Upper lobe of left lung (tissue), 4 donors: ENCODE measurements at regions not wholly inside any gene's neighbourhood (a gene's known extent, or its start where the extent isn't known, plus 50 kb on each side); places are given as distances from the start of the nearest gene placed in this dataset.

Source experiments
- POLR2A ChIP-seq, 4 donors: fragments of 450-650 bp; IDR thresholded peaks; one replicate each; pipeline ENCODE4 v1.5.1; 2016 to 2017; ENCODE audit warnings: antibody characterized with exemption in 4 of 4, mild to moderate bottlenecking in 2 of 4
- TF ChIP-seq, protein P1 (sequence below), 6 experiments: fragments of 450-650 bp in 4 of 6; fragments of 200-600 bp in 2 of 6; sonication (generic) in 2 of 6; IDR thresholded peaks; one replicate each; pipeline ENCODE4 v1.5.1; 2016 to 2019; ENCODE audit warnings: antibody characterized with exemption in 6 of 6

DNA sequence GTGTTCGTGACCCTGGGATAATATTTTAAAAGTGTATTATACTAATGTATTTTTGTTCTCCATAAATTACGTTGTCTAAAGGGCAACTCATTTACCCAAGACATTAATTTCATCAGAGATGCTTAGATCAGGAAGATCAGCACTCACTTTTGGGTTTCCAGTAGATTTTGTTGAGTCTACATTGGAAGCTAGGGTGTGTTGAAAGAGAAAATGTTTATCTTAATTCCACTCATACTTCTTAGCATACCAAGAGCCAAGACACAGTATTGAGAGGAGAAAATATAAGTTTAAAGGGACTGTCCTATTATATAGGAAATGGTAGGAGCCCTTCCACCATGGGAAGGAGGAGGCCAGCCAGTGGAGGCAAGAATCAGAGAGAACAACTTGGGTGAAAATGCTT is 412.9 kb upstream of the RGMA start:
- TF ChIP-seq, protein P1, sequence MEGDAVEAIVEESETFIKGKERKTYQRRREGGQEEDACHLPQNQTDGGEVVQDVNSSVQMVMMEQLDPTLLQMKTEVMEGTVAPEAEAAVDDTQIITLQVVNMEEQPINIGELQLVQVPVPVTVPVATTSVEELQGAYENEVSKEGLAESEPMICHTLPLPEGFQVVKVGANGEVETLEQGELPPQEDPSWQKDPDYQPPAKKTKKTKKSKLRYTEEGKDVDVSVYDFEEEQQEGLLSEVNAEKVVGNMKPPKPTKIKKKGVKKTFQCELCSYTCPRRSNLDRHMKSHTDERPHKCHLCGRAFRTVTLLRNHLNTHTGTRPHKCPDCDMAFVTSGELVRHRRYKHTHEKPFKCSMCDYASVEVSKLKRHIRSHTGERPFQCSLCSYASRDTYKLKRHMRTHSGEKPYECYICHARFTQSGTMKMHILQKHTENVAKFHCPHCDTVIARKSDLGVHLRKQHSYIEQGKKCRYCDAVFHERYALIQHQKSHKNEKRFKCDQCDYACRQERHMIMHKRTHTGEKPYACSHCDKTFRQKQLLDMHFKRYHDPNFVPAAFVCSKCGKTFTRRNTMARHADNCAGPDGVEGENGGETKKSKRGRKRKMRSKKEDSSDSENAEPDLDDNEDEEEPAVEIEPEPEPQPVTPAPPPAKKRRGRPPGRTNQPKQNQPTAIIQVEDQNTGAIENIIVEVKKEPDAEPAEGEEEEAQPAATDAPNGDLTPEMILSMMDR (IDR thresholded peaks at IDR 0.05), result no peak
- no peak for TF ChIP-seq POLR2A (IDR thresholded peaks at IDR 0.05)
